CD4-positive, alpha-beta T cell treated with Interleukin-17A for 1 hour (primary cell): ENCODE measurements at regions not wholly inside any gene's neighbourhood (a gene's known extent, or its start where the extent isn't known, plus 50 kb on each side); places are given as distances from the start of the nearest gene placed in this dataset.
"Not testable (repeated sequence)": the region's sequence is repeated elsewhere in the genome, so short reads cannot be mapped to it uniquely, and the experiment has no call there.

Source experiments
- DNase-seq: peaks from one replicate; pipeline ENCODE4 v3.0.0-alpha.2; 2020

DNA sequence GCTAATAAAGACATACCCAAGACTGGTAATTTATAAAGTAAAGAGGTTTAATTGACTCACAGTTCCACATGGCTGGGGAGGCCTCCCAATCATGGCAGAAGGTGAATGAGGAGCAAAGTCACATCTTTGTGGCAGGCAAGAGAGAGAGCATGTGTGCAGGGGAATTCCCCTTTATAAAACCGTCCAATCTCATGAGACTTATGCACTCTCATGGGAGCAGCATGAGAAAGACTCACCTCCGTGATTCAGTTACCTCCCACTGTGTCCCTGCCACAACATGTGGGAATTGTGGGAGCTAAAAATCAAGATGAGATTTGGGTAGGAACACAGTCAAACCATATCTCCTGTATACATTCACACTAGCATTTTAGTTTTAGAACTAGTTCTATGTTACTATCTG lies 101.7 kb upstream of the NIPA1 start:
- not testable (repeated sequence) for DNase-seq

DNA sequence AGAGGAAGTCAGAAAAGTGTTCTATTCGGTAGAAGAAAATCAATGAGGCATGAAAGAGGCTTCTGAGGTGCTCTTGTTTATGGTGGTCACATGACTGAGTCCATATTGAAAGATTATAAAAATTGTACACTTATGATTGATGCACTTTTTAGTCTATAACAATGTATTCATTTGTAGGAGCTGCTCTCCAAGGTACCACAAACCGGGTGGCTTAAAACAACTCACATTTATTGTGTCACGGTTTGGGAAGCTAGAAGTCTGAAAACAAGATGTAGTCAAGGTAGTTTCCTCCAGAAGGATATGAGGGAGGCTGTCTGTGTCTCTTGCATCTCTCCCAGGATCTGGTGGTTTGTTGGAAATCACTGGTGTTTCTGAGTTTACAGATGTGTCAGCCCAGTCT lies 86.6 kb upstream of the NIPA1 start:
- not testable (repeated sequence) for DNase-seq

DNA sequence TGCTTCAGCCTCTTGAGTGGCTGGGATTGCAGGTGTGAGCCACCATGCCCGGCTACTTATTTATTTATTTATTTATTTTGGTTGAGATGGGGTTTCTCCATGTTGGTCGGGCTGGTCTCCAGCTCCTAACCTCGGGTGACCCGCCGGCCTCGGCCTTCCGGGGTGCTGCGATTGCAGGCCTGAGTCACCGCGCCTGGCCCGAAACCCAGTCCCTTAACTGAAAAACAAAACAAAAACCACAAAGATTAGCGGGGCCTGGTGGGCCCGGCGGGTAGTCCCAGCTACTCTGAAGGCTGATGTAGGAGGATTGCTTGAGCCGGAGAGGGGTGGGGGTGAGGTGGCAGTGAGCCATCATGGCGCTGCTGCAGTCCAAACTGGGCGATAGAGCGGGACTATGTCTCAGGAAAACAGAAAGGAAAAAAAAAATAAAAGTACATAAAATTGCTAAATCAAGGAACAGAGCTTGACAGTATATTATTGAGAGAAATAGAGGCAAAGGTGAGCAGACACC lies 75.6 kb upstream of the NIPA1 start:
- not testable (repeated sequence) for DNase-seq

DNA sequence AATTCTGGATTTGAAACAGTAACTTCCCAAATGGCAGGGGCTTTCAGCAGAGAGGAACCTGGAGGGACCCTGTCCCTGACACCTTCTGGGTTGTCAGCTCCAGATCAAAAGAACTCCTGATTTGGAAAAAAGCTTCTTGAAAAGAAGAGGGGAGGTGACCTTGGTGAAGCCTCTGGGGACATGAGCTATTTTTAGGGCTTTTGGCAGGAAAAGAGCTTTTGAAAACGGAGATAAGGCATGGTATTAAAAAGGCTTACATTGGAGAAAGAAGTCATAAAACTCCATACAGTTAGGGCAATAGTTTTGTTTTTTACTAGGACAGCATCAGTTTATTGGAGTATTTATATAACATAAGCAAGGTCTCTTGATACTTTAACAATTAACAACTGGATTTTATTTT lies 72.5 kb upstream of the NIPA1 start:
- not testable (repeated sequence) for DNase-seq

DNA sequence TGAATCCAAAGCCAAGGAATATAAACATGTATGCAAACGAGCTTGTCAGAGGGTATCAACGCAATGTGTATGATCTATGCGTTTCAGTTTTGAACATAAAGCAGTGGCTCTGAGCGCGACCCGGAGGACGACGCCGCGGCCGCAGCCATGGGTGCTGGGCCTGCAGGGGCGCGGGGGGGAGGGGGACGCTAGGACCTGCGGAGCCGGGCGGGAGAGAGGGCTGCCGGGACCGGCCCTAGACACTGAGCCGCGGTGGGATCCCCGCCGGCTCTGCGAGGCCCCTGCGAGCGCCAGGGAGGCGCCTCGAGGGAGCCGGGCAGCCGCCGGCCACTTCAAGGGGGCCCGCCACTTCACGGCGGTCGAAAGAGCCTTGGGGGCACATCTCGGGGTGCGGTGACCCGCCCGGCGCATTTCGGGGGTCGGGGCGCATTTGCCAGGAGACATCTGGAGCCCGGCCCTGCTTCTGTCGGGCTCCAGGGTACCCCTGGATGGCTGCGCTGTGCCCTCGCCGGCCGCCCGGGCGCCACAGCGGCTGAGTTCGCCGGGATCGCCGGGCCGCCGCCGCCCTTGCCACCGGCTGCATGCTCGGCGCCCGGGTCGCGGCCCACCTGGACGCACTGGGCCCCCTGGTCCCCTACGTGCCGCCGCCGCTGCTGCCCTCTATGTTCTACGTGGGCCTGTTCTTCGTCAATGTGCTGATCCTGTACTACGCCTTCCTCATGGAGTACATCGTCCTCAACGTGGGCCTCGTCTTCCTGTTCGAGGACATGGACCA lies 71.9 kb upstream of the NIPA1 start:
- not testable (repeated sequence) for DNase-seq

DNA sequence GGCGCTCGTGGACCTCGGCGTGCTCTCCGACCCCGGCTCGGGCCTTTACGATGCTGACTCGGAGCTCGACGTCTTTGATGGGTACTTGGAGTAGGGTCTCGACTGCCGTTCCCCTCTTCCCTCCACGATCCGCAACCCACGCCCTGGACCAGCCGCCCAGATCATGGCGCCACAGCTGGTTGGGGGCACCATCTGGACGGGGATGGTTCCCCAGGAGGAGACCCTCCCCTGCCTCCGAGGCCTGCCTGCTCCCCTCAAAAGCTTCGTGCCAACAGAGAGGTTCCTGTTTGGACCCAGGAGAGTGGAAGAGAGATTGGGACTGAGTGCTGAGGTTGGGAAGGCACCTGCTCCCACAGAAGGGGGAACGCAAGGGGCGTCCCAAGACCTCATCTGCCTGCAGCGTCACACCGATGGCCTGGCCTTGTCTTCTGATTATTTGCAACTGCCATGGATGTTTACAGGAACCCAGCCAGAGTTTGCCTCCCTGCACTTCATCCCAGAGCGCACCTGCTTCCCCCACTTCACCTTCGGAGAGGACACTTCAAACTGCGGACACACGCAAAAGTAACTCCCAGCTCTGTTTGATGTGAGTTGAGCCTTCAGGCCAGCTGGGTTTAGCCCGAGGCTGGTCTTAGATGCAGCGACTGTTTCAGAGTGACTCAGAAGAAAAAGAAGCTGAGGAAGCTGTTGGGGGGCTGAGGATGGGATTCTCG lies 71.2 kb upstream of the NIPA1 start:
- not testable (repeated sequence) for DNase-seq

DNA sequence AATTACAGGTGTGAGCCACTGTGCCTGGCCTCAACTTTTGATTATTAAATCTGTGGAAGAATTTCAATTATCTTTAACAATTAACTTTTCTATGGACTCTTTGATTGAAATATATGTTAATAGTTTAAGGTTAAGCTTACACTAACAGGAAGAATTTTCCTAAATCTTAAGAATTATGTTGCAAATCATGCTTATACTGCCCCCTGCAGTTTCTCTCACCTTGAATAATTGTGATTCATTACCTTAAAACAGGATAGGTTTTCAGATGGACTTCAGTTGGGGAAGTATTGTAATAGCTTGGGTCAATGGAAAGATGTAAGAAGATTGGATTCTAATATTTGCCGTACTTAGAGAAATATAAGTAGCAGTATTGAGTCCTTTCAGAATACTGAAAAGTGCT lies 66.5 kb upstream of the NIPA1 start:
- DNase-seq, result peak; percentile 11

DNA sequence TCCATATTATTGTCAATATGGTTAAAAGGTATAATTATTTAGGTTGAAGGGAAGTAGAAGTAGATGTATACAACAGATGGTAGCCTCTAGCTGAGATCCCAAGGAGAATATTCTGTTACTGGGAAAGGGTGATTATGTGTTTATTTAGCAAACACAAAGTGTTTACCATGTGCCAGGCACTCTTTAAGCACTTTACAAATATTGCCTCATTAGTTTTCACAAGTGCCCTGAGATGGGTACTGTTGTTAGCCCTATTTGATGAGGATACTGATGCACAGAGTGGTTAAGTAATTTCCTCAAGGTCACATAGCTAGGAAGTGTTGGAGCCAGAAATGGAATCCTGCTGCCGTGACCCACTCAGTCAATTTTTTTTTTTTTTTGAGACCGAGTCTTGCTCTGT lies 60.3 kb upstream of the NIPA1 start:
- DNase-seq, result not testable (repeated sequence)

DNA sequence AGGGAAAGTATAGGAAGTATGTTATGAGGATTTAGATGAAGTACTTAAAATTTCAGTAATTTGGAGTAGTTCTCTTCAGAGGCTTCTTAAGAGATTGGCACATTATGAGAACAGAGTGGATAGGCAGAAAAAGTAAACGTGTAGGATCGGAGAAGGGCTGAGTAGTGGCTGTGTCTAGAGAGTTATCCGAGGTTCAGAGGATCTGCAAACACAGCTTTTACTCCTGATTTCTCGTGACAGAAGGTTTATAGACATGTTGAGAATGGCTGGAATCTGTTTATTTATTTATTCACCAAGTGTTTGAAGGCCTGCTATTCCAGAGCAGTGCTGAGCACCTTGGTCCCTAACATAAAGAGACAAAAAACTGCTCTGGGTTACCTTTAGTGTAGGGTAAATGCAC lies 51.4 kb upstream of the NIPA1 start:
- DNase-seq, result not testable (repeated sequence)

DNA sequence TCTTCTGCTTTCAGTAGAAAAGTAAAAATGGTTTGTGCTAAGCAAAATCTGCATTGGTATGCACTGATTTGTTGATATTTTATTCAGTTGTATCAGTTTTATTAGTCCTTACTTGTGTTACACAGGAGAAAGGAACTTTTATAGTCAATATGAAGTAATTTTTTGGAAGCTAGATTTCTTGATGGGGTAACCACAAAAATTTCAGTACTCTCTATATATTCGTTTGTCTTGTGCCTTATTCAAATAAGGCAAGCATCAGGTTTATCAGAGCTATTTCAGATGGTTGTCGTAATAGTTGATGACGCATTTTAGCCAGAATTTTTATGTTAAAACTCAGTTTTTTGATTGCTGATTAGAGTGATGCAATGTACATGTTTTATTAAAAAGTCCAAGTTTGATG lies 50.7 kb upstream of the NIPA1 start:
- no peak for DNase-seq

DNA sequence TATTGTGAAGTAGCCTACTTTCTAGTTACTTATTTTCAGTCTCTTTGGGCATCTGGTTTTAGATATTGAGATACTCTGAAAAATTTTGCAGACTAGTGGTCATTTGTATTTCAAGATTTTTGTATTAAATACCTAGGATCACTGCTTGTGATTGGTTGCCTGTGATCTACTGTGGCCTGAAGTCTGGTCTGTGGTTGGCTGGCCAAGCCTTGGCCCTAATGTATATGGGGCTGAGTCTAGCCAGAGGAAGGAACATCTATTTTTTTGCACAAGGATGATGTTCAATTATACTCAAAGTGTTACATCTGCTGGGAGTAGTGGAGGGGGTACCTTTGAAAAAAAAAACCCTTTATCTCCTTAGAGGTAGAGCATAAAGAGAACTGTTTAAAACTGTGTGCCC lies 50.2 kb upstream of the NIPA1 start:
- not testable (repeated sequence) for DNase-seq
